GM18867 (cell line): ENCODE measurements at regions not wholly inside any gene's neighbourhood (a gene's known extent, or its start where the extent isn't known, plus 50 kb on each side); places are given as distances from the start of the nearest gene placed in this dataset.

Experiments
- ATAC-seq: cut with Tn5 transposase; IDR thresholded peaks from one replicate; pipeline ENCODE4 v1.9.1; 2021; ENCODE audit warnings: mild to moderate bottlenecking, moderate library complexity; ENCODE audit not compliant: unreplicated experiment

GRCh38 chr6:40803897-40804702 lies 216.9 kb upstream of the LRFN2 start:
- no peak for ATAC-seq

DNA sequence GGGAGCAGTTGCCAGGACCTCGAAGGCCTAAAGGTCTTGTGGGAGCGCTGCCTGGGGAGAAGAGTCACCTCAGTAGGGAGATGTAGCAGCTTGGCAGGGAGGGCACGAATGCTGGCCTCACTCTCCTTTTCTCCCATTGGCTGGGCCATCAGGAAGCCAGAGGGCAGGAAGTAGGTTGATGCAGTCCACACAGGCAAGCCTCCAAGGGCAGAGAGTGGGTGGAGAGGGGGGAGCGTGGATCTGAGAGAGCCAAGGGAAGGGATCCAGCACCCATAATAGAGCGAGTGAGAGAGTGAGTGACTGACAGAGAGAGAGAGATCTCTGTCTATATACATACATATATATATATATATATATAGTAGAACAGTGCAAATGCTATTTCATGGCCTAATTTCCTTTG lies 215.3 kb upstream of the LRFN2 start:
- no peak for ATAC-seq

- no peak for ATAC-seq
Measured at GRCh38 chr6:40799296-40800140, 212.4 kb upstream of the LRFN2 start.

- no peak for ATAC-seq
Measured at GRCh38 chr6:40798069-40798770, 211.1 kb upstream of the LRFN2 start.

- ATAC-seq: no peak
Measured at GRCh38 chr6:40796260-40797221, 209.4 kb upstream of the LRFN2 start.

DNA sequence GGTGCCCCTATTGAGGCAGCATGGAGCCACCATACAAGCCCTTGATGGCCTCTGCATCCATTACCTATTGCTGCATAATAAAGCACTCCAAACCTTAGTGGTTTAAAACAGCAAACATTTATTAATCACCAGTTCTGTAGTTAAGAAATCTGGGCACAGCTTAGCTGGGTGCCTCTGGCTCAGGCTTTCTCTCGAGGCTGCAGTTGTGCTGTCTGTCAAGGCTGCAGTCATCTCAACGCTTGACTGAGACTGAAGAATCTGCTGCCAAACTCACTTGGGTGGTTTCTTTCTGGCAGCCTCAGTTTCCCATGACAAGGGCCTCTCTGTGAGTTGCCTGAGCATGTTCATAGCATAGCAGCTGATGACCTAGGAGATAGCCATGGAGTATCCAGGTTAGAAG lies 207.4 kb upstream of the LRFN2 start:
- ATAC-seq: no peak

GRCh38 chr6:40792183-40792582 lies 205.0 kb upstream of the LRFN2 start:
- ATAC-seq: no peak

DNA sequence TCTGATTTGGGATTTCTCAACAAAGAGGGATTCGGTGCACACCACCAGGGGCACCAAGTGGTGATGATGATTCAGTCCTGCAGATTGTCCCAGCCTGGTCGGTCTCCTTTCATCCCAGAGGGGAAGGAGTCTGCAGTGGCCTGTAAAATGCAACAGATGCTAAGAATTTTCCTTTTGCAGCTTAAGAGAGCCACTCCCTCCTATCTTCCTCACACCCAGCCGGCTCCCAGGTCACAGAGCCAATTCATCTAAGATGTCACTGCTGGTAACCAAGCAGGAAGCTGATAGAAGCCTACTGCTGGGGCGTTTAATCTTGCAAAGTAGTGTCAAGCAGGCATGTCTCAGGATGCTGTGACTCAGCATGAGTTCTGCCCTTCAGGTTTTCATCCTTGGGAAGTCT lies 203.8 kb upstream of the LRFN2 start:
- ATAC-seq: no peak

- ATAC-seq: peak; percentile 86
Measured at GRCh38 chr6:40788661-40789655, 201.8 kb upstream of the LRFN2 start.

DNA sequence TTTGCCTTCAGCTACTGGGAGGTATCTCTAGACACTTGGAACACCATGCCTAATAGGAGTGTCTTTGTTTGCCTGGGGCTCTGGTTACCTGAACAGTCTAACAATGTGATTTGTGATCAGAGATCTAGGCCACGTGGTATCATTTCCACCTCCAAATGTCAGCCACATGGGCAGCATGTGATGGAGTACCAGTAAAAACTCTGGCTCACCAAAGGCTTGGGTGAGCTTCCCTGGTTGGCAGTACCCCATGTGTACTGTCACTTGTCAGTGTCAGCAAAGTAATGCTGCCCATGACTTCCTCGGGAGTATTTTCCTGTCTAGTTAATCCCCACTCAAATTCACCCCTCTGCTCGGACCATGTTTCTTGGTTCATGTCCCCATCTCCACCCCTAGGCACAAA lies 195.2 kb upstream of the LRFN2 start:
- ATAC-seq: no peak

GRCh38 chr6:40780637-40781036 lies 193.5 kb upstream of the LRFN2 start:
- no peak for ATAC-seq

DNA sequence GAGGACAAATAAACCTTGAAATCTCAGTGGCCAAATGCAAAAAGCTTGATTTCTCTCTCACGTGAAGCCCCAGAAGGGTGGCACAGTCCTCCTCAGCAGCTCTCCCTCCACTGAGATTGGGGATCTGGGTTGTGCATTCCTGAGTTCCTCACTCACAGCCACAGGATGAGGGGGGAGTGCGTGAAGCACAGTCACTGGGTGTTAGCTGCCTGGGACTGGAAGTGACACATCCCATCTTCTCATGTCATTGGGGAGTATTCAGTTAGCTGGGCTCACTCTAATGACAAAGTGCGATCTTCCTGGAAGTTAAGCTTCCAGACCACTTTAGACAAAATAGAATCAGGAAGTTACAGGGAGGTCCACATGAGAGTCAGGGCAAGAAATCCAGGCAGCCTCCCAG lies 192.2 kb upstream of the LRFN2 start:
- no peak for ATAC-seq

GRCh38 chr6:40778918-40779317 lies 191.8 kb upstream of the LRFN2 start:
- ATAC-seq: no peak

GRCh38 chr6:40778196-40778595 lies 191.0 kb upstream of the LRFN2 start:
- ATAC-seq: no peak

DNA sequence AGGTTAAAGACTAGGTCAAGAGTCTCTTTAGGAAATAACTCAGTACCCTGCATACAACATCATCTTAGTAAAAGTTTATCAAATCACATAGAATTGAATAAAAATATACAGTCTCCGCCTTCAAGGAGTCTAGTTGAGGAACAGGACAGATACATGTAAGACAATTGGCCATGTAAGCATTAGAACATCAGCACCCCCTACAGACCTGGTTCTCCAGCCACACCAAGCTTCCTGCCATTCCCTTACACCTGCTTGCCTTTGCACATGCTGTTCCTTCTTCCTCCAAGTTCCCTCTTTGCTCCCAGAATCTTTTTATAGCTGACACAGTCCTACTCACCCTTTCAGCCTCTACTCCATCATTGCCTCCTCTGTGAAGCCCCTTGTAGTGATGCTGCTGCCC lies 187.8 kb upstream of the LRFN2 start:
- no peak for ATAC-seq

- no peak for ATAC-seq
Measured at GRCh38 chr6:40770794-40771193, 183.6 kb upstream of the LRFN2 start.

- ATAC-seq: no peak
Measured at GRCh38 chr6:40764726-40765125, 177.6 kb upstream of the LRFN2 start.

GRCh38 chr6:40762981-40763380 lies 175.8 kb upstream of the LRFN2 start:
- ATAC-seq: no peak

- no peak for ATAC-seq
Measured at GRCh38 chr6:40760887-40761286, 173.7 kb upstream of the LRFN2 start.
